Stomach (tissue), 4 donors: ENCODE measurements at regions not wholly inside any gene's neighbourhood (a gene's known extent, or its start where the extent isn't known, plus 50 kb on each side); places are given as distances from the start of the nearest gene placed in this dataset.

Source experiments
- EP300 ChIP-seq: sonication (generic); formaldehyde crosslinking; IDR thresholded peaks from one replicate; pipeline ENCODE4 v1.6.1; 2017; ENCODE audit warnings: antibody characterized with exemption
- POLR2A ChIP-seq, 4 donors: fragments of 450-650 bp; IDR thresholded peaks; one replicate each; pipeline ENCODE4 v1.6.1; 2016; ENCODE audit warnings: antibody characterized with exemption in 4 of 4, control low read depth in 2 of 4, mild to moderate bottlenecking in 1 of 4, moderate library complexity in 1 of 4
- POLR2AphosphoS5 ChIP-seq, 3 donors: sonication (generic); formaldehyde crosslinking; IDR thresholded peaks; one replicate each; pipeline ENCODE4 v1.6.1; 2016; ENCODE audit warnings: antibody characterized with exemption in 3 of 3
- TF ChIP-seq, protein P1 (sequence below), 7 experiments: fragments of 450-650 bp in 4 of 7; fragments of 200-600 bp in 3 of 7; sonication (generic) in 3 of 7; IDR thresholded peaks; one replicate each; pipeline ENCODE4 v1.5.1; 2016 to 2019; ENCODE audit warnings: antibody characterized with exemption in 7 of 7, control low read depth in 2 of 7, mild to moderate bottlenecking in 1 of 7

GRCh38 chr10:4373098-4373497 is 452.9 kb upstream of the AKR1E2 start:
- TF ChIP-seq POLR2A (IDR thresholded peaks at IDR 0.05): no peak
- TF ChIP-seq, protein P1, sequence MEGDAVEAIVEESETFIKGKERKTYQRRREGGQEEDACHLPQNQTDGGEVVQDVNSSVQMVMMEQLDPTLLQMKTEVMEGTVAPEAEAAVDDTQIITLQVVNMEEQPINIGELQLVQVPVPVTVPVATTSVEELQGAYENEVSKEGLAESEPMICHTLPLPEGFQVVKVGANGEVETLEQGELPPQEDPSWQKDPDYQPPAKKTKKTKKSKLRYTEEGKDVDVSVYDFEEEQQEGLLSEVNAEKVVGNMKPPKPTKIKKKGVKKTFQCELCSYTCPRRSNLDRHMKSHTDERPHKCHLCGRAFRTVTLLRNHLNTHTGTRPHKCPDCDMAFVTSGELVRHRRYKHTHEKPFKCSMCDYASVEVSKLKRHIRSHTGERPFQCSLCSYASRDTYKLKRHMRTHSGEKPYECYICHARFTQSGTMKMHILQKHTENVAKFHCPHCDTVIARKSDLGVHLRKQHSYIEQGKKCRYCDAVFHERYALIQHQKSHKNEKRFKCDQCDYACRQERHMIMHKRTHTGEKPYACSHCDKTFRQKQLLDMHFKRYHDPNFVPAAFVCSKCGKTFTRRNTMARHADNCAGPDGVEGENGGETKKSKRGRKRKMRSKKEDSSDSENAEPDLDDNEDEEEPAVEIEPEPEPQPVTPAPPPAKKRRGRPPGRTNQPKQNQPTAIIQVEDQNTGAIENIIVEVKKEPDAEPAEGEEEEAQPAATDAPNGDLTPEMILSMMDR (IDR thresholded peaks at IDR 0.05): no peak
- no peak for TF ChIP-seq EP300
- no peak for TF ChIP-seq POLR2AphosphoS5 (IDR thresholded peaks at IDR 0.05)
